Fibroblast of villous mesenchyme (primary cell): ENCODE measurements at regions not wholly inside any gene's neighbourhood (a gene's known extent, or its start where the extent isn't known, plus 50 kb on each side); places are given as distances from the start of the nearest gene placed in this dataset.

ENCODE experiments used
- DNase-seq: peaks from one replicate; pipeline ENCODE4 v3.0.0-alpha.2; 2010; ENCODE audit warnings: low read depth
- H3K4me3 ChIP-seq: 2 replicates; pipeline ENCODE4 v1.5.1; 2011; ENCODE audit warnings: low read depth, mild to moderate bottlenecking, low read length
- CTCF ChIP-seq: IDR thresholded peaks from 2 replicates; pipeline ENCODE4 v1.5.1; 2012; ENCODE audit warnings: low read depth, mild to moderate bottlenecking, low read length; ENCODE audit not compliant: insufficient read depth

- H3K4me3 ChIP-seq = no peak overlapping the region
- no peak for DNase-seq
- no peak for TF ChIP-seq CTCF
Observed at GRCh38 chr3:8182904-8183303, 318.7 kb upstream of the LMCD1 start.

- TF ChIP-seq CTCF = no peak
- no peak for DNase-seq
- no peak overlapping the region for H3K4me3 ChIP-seq
Observed at GRCh38 chr3:8183627-8184026, 318.0 kb upstream of the LMCD1 start.

- H3K4me3 ChIP-seq = no peak overlapping the region
- no peak for TF ChIP-seq CTCF
- no peak for DNase-seq
Observed at GRCh38 chr3:8186213-8186612, 315.4 kb upstream of the LMCD1 start.

DNA sequence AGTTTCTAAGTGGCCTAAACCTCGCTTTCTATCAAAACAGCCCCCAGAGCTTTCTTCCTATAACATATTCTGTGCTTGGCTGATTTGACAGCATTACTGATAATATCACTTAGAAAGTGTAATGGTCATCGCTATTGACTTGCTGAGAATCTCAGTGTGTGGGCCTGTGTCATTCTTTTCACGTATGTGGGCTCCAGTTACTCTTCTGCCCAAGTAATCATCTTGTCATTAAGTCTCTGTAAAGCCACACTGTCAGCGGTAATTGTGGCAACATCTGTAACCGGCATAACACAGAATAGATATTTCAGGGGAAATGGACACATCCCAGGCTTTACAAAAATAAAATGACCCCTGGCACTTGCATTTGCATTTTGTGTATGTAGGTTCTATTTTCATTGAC is 313.6 kb upstream of the LMCD1 start:
- TF ChIP-seq CTCF = no peak
- H3K4me3 ChIP-seq = no peak overlapping the region
- DNase-seq = no peak

- DNase-seq = no peak
- H3K4me3 ChIP-seq = no peak overlapping the region
- no peak for TF ChIP-seq CTCF
Observed at GRCh38 chr3:8189051-8189450, 312.6 kb upstream of the LMCD1 start.

DNA sequence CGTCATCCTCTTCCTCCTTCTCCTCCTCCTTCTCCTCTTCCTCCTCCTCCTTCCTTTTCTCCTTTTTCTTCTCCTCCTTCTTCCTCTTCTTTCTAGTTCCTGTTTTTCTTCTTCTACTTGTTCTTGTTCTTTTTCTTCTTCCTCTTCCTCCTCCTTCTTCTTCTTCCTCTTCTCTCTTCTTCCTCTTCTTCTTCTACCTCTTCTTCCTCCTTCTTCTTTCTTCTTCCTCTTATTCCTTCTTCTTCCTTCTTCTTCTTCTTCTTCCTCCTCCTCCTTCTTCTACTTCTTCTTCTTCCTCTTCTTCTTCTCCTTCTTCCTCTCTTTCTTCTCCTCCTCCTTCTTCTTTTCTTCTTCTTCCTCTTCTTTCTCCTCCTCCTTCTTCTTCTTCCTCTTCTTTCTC is 310.2 kb upstream of the LMCD1 start:
- DNase-seq = no peak
- no peak overlapping the region for H3K4me3 ChIP-seq
- no peak for TF ChIP-seq CTCF

DNA sequence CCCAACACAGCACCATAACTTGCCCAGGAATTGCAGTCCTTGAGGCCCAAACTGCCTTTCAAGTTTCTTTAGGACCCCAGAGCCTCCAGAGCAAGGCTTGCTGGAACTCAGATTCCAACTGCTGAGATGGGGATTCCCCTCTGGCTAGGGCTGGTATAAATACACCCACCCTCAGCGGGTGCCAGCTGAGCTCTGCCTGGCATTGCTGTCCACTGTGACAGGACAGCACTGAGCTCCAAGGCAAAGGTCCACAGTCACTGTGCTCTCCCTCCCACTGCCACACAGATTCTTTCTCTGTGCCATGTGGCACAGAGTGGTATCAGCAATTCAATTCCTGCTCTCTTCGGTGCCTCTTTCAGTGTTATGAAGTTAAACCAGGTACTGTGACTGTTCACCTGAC is 304.2 kb upstream of the LMCD1 start:
- no peak for TF ChIP-seq CTCF
- DNase-seq = no peak
- no peak overlapping the region for H3K4me3 ChIP-seq
